T-cell (primary cell): ENCODE measurements at regions not wholly inside any gene's neighbourhood (a gene's known extent, or its start where the extent isn't known, plus 50 kb on each side); places are given as distances from the start of the nearest gene placed in this dataset.

Experiments used
- ATAC-seq, 4 experiments: fragments of 200-7000 bp in 3 of 4; fragments of 150-1000 bp in 1 of 4; cut with Tn5 transposase; replicated peaks in 1 of 4; 1 replicate in 3 of 4; 2 replicates in 1 of 4; pipeline ENCODE4 v1.10.0; 2021; ENCODE audit warnings: moderate library complexity in 3 of 4, mild to moderate bottlenecking in 2 of 4, moderate number of reproducible peaks in 1 of 4
- CTCF ChIA-PET, 2 donors: fragments of 300-600 bp; sonication (Branson Sonifier 250); formaldehyde crosslinking; loops; one replicate each; lab custom pipeline; 2022; ENCODE audit warnings: antibody characterized with exemption in 2 of 2; lab: Charles Lee
- POLR2A ChIA-PET, 2 donors: fragments of 300-600 bp; sonication (Branson Sonifier 250); formaldehyde crosslinking; loops; one replicate each; lab custom pipeline; 2022; ENCODE audit warnings: antibody characterized with exemption in 2 of 2; lab: Charles Lee
- DNase-seq, 35 experiments: peaks; one replicate each; pipeline versions ENCODE4 v3.0.0 to v3.0.0-alpha.2; 2013 to 2023
- H3K27ac ChIP-seq: one replicate; pipeline ENCODE4 v1.5.1; 2013; ENCODE audit warnings: low read length
- H3K27me3 ChIP-seq, 2 experiments: replicated peaks in 1 of 2; 1 replicate in 1 of 2; 2 replicates in 1 of 2; pipeline versions ENCODE4 v1.6.1 to v1.7.0; 2013; ENCODE audit warnings: low read length in 1 of 2, mixed read lengths in 1 of 2; ENCODE audit not compliant: control insufficient read depth in 2 of 2, insufficient read depth in 2 of 2; ENCODE audit errors: extremely low read depth in 1 of 2
- H3K36me3 ChIP-seq, 2 donors: 1 replicate in 1 of 2; 2 replicates in 1 of 2; pipeline versions ENCODE4 v1.6.1 to v1.7.0; 2013; ENCODE audit warnings: low read length in 1 of 2; ENCODE audit not compliant: control insufficient read depth in 2 of 2, insufficient read depth in 1 of 2; ENCODE audit errors: extremely low read depth in 1 of 2
- H3K4me1 ChIP-seq, 2 experiments: 1 replicate in 1 of 2; 2 replicates in 1 of 2; pipeline versions ENCODE4 v1.6.1 to v1.7.0; 2013; ENCODE audit warnings: low read length in 2 of 2, mixed read lengths in 1 of 2; ENCODE audit not compliant: insufficient read depth in 2 of 2, control insufficient read depth in 1 of 2; ENCODE audit errors: extremely low read depth in 1 of 2
- H3K4me3 ChIP-seq, 2 donors: 1 replicate in 1 of 2; 2 replicates in 1 of 2; pipeline versions ENCODE4 v1.5.1 to v1.7.0; 2013; ENCODE audit warnings: mild to moderate bottlenecking in 2 of 2, low read length in 1 of 2, moderate library complexity in 1 of 2; ENCODE audit not compliant: control insufficient read depth in 1 of 2; ENCODE audit errors: extremely low read depth in 1 of 2
- H3K9me3 ChIP-seq: 2 replicates; pipeline ENCODE4 v1.7.0; 2013
- H3K27ac Mint-ChIP-seq, 2 donors: one replicate each; pipeline ENCODE4 v1.8.0; 2020 to 2021; ENCODE audit warnings: mild to moderate bottlenecking in 2 of 2, mixed read lengths in 2 of 2
- H3K27me3 Mint-ChIP-seq, 2 donors: one replicate each; pipeline ENCODE4 v1.8.0; 2021 to 2022; ENCODE audit warnings: mixed read lengths in 2 of 2
- H3K36me3 Mint-ChIP-seq: one replicate; pipeline ENCODE4 v1.8.0; 2021; ENCODE audit warnings: mixed read lengths
- H3K4me1 Mint-ChIP-seq, 3 donors: one replicate each; pipeline ENCODE4 v1.8.0; 2020 to 2022; ENCODE audit warnings: mixed read lengths in 3 of 3, mild to moderate bottlenecking in 1 of 3
- H3K4me3 Mint-ChIP-seq, 3 donors: one replicate each; pipeline ENCODE4 v1.8.0; 2020 to 2022; ENCODE audit warnings: mild to moderate bottlenecking in 3 of 3, mixed read lengths in 3 of 3, moderate library complexity in 3 of 3
- H3K9me3 Mint-ChIP-seq, 3 donors: one replicate each; pipeline ENCODE4 v1.8.0; 2020 to 2022; ENCODE audit warnings: mixed read lengths in 3 of 3
- WGBS: methylation state at CpG from one replicate; pipeline ENCODE4 v1.1.5; 2013; ENCODE audit warnings: missing lambda C conversion rate; ENCODE audit not compliant: insufficient coverage; 5-methylcytosine and 5-hydroxymethylcytosine counted together

GRCh38 chr14:75373616-75374015, 54.2 kb upstream of the JDP2 start:
- H3K9me3 ChIP-seq, result no peaks in the 10 kb centered on the region
- no peaks in the 10 kb centered on the region for H3K4me1 Mint-ChIP-seq
- H3K4me1 ChIP-seq, result no peaks in the 10 kb centered on the region
- H3K9me3 Mint-ChIP-seq, result peaks cover 0 to 4% (median 2%) of the 10 kb centered on the region in 3 donors
- ATAC-seq (no peak), DNase-seq (no peak)
- no CpG with 5 or more reads among the region's 1 CpG for WGBS
- H3K27ac Mint-ChIP-seq, result no peak overlapping the region
- H3K27me3 Mint-ChIP-seq, result peaks cover 11 to 29% of the 10 kb centered on the region in 2 donors
- peaks cover 0 to 17% of the 10 kb centered on the region in 2 experiments for H3K27me3 ChIP-seq
- POLR2A ChIA-PET, result no interaction called here
- no peaks in the 10 kb centered on the region for H3K36me3 ChIP-seq
- H3K27ac ChIP-seq, result no peak overlapping the region
- no peak overlapping the region for H3K4me3 ChIP-seq
- H3K36me3 Mint-ChIP-seq, result no peaks in the 10 kb centered on the region
- no peak overlapping the region for H3K4me3 Mint-ChIP-seq
- CTCF ChIA-PET, result interaction anchor here in 1 of 2 donors (0.6 kb wide), 1 partner anchor 165 kb away, joined by 3 read pairs; no protein-coding TSS in a partner anchor

DNA sequence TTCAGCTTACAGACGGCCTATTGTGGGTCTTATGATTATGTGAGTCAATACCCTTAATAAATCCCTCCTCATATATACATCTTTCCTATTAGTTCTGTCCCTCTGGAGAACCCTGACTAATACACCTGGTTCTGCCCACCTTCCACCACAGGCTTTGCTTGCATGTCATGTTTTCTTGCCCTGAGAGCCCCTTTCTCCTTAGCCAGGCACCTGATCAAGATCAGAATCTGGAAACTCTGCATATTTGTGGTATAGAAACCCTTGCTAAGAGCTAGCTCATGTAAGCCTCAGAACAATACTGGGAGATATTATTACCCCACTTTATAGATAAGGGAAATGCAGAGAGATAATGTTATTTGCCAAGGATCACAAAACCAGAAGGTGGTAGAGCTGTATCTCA, 52.9 kb upstream of the JDP2 start:
- peaks cover 11 to 29% of the 10 kb centered on the region in 2 donors for H3K27me3 Mint-ChIP-seq
- Histone ChIP-seq H3K4me3 (no peak overlapping the region), H3K27me3 (peaks cover 0 to 17% of the 10 kb centered on the region in 2 experiments), H3K36me3 (no peaks in the 10 kb centered on the region), H3K27ac (no peak overlapping the region), H3K4me1 (no peaks in the 10 kb centered on the region), H3K9me3 (no peaks in the 10 kb centered on the region)
- WGBS, result no CpG with 5 or more reads among the region's 1 CpG
- ATAC-seq, result no peak
- ChIA-PET POLR2A (no interaction called here), CTCF (no interaction called here)
- H3K4me1 Mint-ChIP-seq, result no peaks in the 10 kb centered on the region
- no peak overlapping the region for H3K4me3 Mint-ChIP-seq
- no peak for DNase-seq
- no peaks in the 10 kb centered on the region for H3K36me3 Mint-ChIP-seq
- H3K9me3 Mint-ChIP-seq, result peaks cover 0 to 4% (median 0%) of the 10 kb centered on the region in 3 donors
- H3K27ac Mint-ChIP-seq, result no peak overlapping the region

GRCh38 chr14:75375983-75376382, 51.8 kb upstream of the JDP2 start:
- Mint-ChIP-seq H3K27ac (no peak overlapping the region), H3K4me3 (no peak overlapping the region), H3K4me1 (no peaks in the 10 kb centered on the region), H3K9me3 (peaks cover 0 to 4% (median 0%) of the 10 kb centered on the region in 3 donors), H3K36me3 (no peaks in the 10 kb centered on the region), H3K27me3 (peaks cover 11 to 29% of the 10 kb centered on the region in 2 donors)
- ChIA-PET CTCF (no interaction called here), POLR2A (no interaction called here)
- Histone ChIP-seq H3K27ac (no peak overlapping the region), H3K9me3 (no peaks in the 10 kb centered on the region), H3K4me3 (no peak overlapping the region), H3K36me3 (no peaks in the 10 kb centered on the region), H3K27me3 (peaks cover 0 to 17% of the 10 kb centered on the region in 2 experiments), H3K4me1 (no peaks in the 10 kb centered on the region)
- DNase-seq (no peak), ATAC-seq (no peak)
- WGBS, result 60% methylated on average over 2 of the region's 3 CpGs
